Activated naive CD8-positive, alpha-beta T cell (primary cell): ENCODE measurements at regions not wholly inside any gene's neighbourhood (a gene's known extent, or its start where the extent isn't known, plus 50 kb on each side); places are given as distances from the start of the nearest gene placed in this dataset.

Experiments
- H3K27ac Mint-ChIP-seq: one replicate; pipeline ENCODE4 v1.8.0; 2021; ENCODE audit warnings: mixed read lengths
- H3K27me3 Mint-ChIP-seq: one replicate; pipeline ENCODE4 v1.8.0; 2021; ENCODE audit warnings: mixed read lengths
- H3K36me3 Mint-ChIP-seq: one replicate; pipeline ENCODE4 v1.8.0; 2021; ENCODE audit warnings: mixed read lengths
- H3K4me1 Mint-ChIP-seq: one replicate; pipeline ENCODE4 v1.8.0; 2021; ENCODE audit warnings: low read depth, mixed read lengths
- H3K4me3 Mint-ChIP-seq: one replicate; pipeline ENCODE4 v1.8.0; 2021; ENCODE audit warnings: mild to moderate bottlenecking, mixed read lengths
- H3K9me3 Mint-ChIP-seq: one replicate; pipeline ENCODE4 v1.8.0; 2021; ENCODE audit warnings: low read depth, mixed read lengths

DNA sequence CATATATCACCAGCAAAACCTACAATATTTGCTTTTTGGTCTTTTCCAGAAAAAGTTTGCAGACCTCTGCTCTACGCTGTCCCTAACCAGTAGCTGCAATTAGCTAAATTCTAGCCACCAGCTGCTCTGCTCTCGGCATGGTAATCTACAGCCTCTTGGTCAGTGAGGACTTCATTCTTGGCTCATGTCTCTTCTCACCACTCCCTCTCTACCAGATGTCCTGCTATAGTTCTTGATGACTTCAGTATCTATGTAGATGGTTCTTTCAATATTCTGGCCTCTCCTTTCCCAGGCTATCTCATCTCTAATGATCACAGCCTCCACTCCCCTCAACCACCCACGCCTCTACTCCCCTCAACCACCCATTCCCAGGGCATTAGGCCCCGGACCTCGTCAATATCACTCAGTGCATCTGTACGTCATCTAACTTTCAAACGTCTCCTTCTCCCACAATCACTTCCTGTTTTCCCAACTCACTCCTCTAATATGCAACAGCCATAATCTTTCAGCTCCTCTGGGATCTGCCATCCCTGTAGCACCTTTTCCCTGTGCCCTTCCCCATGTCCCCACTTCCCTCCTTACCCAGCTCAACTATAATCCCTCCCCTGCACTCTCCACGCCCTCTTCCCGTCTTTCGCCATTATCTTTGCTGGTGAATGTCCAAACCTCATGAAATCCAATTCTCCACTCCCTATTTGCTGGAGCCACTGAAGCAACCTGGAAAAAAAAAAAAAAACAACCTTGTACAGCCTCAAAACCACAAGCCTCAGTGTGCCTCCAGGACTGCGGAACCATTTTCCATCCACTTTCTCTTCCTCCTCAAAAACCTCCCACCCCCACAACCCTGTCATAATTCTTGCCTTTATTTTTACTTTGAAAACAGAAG, 429.4 kb upstream of the PROK2 start:
- H3K4me3 Mint-ChIP-seq, result no peak overlapping the region
- H3K9me3 Mint-ChIP-seq, result no peaks in the 10 kb centered on the region
- H3K27me3 Mint-ChIP-seq, result peaks cover 4% of the 10 kb centered on the region
- H3K36me3 Mint-ChIP-seq, result no peaks in the 10 kb centered on the region
- H3K27ac Mint-ChIP-seq, result no peak overlapping the region
- peaks cover 3% of the 10 kb centered on the region for H3K4me1 Mint-ChIP-seq

DNA sequence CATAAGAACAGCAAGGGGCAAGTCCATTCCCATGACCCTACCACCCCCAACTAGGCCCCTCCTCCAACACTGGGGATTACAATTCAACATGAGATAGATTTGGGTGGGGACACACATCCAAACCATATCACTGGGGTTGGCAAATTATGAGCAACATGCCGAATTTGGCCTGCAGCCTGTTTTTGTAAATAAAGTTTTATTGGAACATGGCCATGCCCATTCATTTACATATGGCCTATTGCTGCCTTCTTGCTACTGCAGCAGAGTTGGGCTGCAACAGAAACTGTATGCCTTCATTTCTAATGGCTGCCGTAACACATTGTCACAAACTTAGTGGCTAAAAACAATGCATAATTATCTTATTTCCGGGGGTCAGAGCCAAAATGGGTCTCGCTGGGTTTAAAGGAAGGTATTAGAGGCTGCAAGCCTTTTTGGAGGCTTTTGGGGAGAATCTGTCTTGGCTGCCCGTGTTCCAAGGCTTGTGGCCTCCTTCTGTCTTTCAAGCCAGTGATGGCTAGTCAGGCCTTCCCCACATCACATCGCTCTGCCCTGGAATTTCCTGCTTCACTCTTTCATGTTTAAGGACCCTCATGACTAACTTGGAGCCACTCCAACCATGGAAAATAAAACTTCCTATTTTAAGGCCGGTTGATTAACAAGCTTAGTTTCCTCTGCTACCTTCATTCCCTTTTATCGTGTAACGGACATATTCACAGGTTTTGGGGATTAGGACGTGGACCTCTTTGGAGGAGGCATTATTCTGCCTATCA, 428.5 kb upstream of the PROK2 start:
- Mint-ChIP-seq H3K36me3 (no peaks in the 10 kb centered on the region), H3K4me1 (peaks cover 3% of the 10 kb centered on the region), H3K9me3 (no peaks in the 10 kb centered on the region), H3K27me3 (peaks cover 4% of the 10 kb centered on the region), H3K4me3 (no peak overlapping the region), H3K27ac (no peak overlapping the region)

DNA sequence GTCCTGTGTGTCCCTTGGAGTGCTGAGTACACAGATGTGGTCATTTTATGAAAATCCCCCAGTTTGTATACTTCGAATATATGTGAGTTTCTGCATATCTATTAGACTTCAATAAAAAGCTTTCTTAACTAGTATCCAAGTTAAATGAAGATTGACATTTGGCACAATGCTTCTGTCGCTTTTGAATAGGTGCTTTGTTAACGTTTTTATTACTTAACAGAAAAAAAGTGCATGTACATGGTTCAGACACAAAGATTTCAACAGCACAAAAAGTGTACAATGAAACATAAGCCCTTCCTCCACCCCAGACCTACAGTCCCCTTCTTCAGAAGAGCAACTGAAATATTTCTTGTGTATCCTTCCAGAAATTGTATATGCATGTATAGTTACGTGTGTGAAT, 427.4 kb upstream of the PROK2 start:
- Mint-ChIP-seq H3K27me3 (peaks cover 4% of the 10 kb centered on the region), H3K36me3 (no peaks in the 10 kb centered on the region), H3K27ac (no peak overlapping the region), H3K9me3 (no peaks in the 10 kb centered on the region), H3K4me3 (no peak overlapping the region), H3K4me1 (peaks cover 3% of the 10 kb centered on the region)

DNA sequence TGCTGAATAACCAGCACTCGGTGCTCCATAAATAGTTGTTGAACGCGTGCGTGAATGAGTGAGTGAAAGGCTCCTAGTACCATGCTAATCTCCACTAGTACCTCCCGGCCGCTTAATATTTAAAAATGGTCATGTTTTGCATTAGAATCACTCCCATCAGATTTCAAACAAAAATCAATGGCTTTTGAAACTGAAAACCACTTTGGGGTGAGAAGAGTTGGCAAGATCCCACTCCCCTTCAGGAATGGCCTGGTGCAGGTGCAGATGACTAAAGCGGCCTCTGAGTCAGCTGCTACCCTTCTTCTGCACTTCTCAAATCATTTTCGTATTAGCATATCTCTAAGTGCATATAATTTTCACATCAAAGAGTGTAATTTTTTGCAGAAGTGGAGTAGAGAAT, 425.3 kb upstream of the PROK2 start:
- no peaks in the 10 kb centered on the region for H3K9me3 Mint-ChIP-seq
- no peaks in the 10 kb centered on the region for H3K36me3 Mint-ChIP-seq
- H3K27me3 Mint-ChIP-seq, result peaks cover 2% of the 10 kb centered on the region
- H3K4me3 Mint-ChIP-seq, result no peak overlapping the region
- H3K4me1 Mint-ChIP-seq, result peaks cover 3% of the 10 kb centered on the region
- no peak overlapping the region for H3K27ac Mint-ChIP-seq

DNA sequence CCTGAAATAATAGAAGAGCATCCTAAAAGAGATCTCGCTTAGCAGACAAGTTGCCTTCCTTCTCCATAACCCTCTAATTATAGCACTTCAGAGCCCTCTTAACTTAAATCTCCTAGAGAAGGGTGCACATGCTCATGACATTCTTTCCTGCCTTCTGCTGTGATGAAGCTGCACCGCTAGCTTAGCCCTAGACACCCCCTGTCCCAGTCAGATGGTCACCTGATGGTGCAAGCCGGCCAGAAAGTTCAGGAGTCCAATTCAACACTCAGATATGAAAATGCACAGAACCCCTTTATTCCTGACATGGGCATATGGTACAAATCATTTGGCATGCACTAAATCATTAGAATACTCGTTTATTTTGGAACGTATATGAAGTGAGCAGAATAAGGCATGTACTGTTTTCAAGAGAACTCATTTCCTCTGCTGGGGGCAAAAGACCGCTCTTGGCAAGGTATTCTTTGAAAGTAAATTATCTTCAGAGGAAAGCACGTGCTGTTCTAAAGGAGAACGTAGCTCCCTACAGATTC, 420.4 kb upstream of the PROK2 start:
- Mint-ChIP-seq H3K27me3 (peaks cover 6% of the 10 kb centered on the region), H3K4me3 (no peak overlapping the region), H3K9me3 (peaks cover under 1% of the 10 kb centered on the region), H3K36me3 (no peaks in the 10 kb centered on the region), H3K27ac (no peak overlapping the region), H3K4me1 (peaks cover 2% of the 10 kb centered on the region)

DNA sequence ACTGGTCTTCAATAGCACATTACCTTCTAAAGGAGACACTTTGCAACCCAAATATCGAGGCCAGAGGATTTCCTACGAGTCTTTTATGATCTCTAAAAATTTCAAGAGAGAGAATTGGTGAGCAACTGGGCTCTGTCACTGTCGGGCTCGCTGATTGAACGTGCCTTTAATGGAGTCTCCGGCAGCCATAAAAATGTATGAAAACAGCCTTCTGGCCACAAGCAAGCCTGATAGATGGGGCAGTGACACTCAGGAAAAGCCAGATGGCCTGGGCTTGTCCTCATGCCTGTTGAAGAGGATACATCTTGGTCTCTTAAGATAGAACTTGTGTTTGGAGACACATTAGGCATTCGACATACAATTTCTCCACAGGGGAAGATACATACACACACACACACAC, 419.5 kb upstream of the PROK2 start:
- Mint-ChIP-seq H3K36me3 (peaks cover 4% of the 10 kb centered on the region), H3K27ac (no peak overlapping the region), H3K4me1 (no peaks in the 10 kb centered on the region), H3K27me3 (peaks cover 4% of the 10 kb centered on the region), H3K9me3 (peaks cover 6% of the 10 kb centered on the region), H3K4me3 (no peak overlapping the region)

DNA sequence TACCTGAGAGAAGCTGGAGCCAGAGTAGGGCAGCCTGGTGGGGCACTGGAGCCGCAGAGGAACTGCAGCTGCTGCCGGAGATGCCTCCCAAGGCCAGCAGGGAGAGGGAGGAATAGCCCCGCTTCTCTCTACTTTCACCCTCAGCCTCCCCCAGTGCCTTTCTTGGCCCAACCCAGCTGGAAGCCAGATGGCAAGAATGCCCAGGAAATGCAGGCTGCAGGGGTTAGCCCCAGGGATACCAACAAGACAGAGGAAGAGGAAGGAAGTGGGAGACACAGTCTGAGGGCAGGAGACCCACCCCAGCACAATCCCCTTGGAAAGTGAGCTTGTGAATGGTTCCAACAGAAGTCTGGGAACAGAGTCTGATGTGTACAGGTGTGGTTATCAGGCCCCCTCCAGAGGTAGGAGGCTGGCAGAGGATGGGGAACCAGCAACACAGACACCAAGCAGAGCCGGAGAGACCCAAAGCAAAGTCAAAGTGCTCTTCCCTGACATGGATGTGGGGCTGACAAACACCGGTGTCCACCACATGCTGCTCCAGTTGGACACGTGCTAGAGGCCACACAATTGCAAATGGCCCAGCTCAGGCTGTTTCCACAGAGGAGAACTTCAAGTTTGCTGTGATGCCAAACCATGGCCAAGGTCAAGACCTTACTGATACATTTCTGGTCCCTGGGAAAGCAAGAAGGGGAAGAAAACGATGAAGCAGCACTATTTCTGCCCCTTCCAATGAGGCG, 418.8 kb upstream of the PROK2 start:
- no peak overlapping the region for H3K27ac Mint-ChIP-seq
- no peak overlapping the region for H3K4me3 Mint-ChIP-seq
- H3K27me3 Mint-ChIP-seq, result peaks cover 4% of the 10 kb centered on the region
- H3K36me3 Mint-ChIP-seq, result peaks cover 4% of the 10 kb centered on the region
- H3K4me1 Mint-ChIP-seq, result no peaks in the 10 kb centered on the region
- peaks cover 6% of the 10 kb centered on the region for H3K9me3 Mint-ChIP-seq

DNA sequence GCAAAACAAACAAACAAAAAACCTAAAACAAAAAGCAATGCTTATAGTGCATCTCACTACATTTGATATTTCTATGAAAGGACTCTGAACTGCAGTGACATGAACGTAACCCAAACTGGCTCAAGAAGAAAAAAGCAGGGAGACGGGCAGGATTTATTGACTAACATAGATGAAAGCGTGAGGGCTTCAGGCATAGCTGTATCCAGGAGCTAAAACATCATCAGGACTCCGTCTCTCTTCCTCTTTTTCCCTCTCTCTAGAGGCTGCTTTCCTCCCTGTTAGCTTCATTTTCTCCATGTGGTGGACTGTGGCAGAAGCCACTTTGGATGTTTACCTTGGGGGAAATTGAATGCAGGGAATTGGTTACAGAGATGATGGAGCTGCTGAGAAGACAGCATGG, 418.2 kb upstream of the PROK2 start:
- no peaks in the 10 kb centered on the region for H3K4me1 Mint-ChIP-seq
- peaks cover 4% of the 10 kb centered on the region for H3K36me3 Mint-ChIP-seq
- H3K27me3 Mint-ChIP-seq, result peaks cover 4% of the 10 kb centered on the region
- H3K27ac Mint-ChIP-seq, result no peak overlapping the region
- no peak overlapping the region for H3K4me3 Mint-ChIP-seq
- H3K9me3 Mint-ChIP-seq, result peaks cover 6% of the 10 kb centered on the region

DNA sequence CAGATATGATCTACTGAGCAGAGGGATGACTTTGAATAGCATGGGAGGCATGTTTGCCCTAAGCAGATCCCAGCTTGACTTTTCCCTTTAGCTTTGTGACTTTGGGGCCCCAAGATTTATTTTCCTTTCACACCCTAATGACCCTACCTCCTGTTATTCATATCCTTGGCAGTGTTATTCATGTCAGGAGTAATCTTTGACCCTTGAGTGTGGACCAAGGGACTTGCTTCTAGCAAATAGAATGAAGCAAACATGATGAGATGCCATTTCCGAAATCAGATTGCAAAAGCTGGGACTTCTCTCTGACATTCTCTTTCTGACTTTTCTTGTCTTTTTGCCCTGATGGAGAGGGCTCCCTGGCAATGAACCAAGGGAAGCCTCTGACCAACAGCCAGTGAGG, 415.4 kb upstream of the PROK2 start:
- Mint-ChIP-seq H3K36me3 (peaks cover 4% of the 10 kb centered on the region), H3K9me3 (peaks cover 6% of the 10 kb centered on the region), H3K27ac (no peak overlapping the region), H3K4me3 (no peak overlapping the region), H3K4me1 (no peaks in the 10 kb centered on the region), H3K27me3 (peaks cover 4% of the 10 kb centered on the region)

DNA sequence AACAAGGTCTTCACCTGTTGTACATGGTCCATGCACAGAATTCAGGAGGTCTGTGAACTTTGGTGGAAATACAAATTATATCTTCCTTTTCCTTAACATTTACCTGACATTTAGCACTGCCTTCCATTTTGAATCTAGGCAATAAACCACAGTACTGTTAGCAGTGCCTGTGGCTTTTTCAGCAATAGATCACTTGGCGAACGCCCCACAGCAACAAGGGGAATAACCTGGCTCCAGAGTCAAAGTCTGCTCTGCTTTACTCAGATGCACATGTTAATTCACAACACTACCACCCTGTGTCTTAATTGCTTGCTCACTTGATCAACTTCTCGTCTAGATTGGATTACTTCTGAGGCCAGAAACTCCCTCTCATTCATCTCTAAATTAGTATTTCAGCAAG, 414.6 kb upstream of the PROK2 start:
- no peaks in the 10 kb centered on the region for H3K4me1 Mint-ChIP-seq

DNA sequence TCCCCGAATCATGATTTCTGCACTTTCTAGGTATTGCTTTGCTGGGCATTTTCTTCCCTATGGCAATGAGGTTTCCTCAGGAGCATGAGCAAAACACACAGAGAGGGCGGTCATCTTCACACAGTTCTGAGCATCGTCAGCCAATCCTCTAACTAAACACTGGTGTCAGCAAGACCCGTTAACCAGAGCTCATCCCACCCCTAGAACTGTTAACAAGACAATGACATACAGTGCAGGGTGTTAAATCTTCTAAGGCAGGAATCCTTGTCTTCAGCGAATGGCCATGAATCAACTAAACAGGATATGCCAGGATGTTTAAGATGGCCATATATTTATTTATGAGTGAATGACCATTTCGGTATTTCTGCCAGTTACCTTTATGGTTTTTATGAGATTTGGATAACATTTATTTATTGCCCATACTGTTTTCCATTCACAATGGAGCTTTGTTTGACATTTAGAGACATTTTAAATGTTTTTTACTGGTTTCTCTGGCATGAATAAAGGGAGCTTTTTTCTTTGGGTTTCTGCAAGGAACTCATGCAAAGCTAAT, 411.5 kb upstream of the PROK2 start:
- peaks cover 16% of the 10 kb centered on the region for H3K9me3 Mint-ChIP-seq
- H3K4me1 Mint-ChIP-seq, result no peaks in the 10 kb centered on the region
- H3K36me3 Mint-ChIP-seq, result peaks cover 4% of the 10 kb centered on the region
- no peak overlapping the region for H3K27ac Mint-ChIP-seq
- H3K4me3 Mint-ChIP-seq, result no peak overlapping the region
- H3K27me3 Mint-ChIP-seq, result no peaks in the 10 kb centered on the region

More for the DNA sequence above, 414.6 kb upstream of the PROK2 start:
- Mint-ChIP-seq H3K9me3 (peaks cover 6% of the 10 kb centered on the region), H3K27ac (no peak overlapping the region), H3K27me3 (peaks cover 4% of the 10 kb centered on the region), H3K36me3 (peaks cover 4% of the 10 kb centered on the region), H3K4me3 (no peak overlapping the region)

DNA sequence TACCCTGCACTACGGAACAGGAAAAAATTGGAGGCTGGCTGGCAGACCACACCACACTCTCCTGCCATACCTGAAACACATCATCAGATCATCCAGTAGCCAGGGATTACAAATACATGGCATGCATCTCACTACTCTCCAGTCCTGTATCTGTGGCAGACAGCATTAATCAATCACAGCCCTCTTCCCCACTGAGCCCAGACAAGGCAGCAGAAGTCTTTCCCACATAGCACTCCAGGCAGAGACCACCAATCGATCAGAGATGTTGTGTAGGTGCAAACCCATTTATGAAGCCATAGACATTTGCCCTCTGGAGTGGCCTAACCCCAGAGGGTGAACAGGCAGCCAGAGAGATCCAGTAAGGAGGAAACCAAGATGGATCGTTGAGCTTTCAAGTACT, 410.9 kb upstream of the PROK2 start:
- H3K4me1 Mint-ChIP-seq, result no peaks in the 10 kb centered on the region

DNA sequence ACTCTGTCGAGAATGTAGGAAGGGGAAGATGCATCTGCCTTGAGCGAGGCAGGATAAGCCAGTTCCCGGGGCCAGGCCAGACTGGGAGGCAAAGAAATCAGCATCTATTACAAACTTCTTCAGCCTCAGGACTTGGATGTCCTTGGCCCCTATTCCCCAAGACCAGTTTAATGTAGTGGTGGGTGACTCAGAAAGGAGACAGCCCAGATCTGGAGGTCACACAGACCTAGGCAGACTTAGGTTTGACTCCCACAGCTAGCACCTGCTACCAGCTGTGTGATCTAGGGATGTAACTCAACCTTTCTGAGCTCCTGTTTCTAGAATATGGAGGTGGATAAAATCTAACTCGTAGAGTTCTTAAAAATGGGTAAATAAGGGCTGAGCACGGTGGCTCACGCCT, 409.5 kb upstream of the PROK2 start:
- Mint-ChIP-seq H3K9me3 (peaks cover 9% of the 10 kb centered on the region), H3K27ac (no peak overlapping the region), H3K36me3 (no peaks in the 10 kb centered on the region), H3K4me3 (no peak overlapping the region), H3K4me1 (no peaks in the 10 kb centered on the region), H3K27me3 (no peaks in the 10 kb centered on the region)

More for the DNA sequence above, 410.9 kb upstream of the PROK2 start:
- Mint-ChIP-seq H3K36me3 (peaks cover 4% of the 10 kb centered on the region), H3K4me3 (no peak overlapping the region), H3K9me3 (peaks cover 16% of the 10 kb centered on the region), H3K27me3 (no peaks in the 10 kb centered on the region), H3K27ac (no peak overlapping the region)

DNA sequence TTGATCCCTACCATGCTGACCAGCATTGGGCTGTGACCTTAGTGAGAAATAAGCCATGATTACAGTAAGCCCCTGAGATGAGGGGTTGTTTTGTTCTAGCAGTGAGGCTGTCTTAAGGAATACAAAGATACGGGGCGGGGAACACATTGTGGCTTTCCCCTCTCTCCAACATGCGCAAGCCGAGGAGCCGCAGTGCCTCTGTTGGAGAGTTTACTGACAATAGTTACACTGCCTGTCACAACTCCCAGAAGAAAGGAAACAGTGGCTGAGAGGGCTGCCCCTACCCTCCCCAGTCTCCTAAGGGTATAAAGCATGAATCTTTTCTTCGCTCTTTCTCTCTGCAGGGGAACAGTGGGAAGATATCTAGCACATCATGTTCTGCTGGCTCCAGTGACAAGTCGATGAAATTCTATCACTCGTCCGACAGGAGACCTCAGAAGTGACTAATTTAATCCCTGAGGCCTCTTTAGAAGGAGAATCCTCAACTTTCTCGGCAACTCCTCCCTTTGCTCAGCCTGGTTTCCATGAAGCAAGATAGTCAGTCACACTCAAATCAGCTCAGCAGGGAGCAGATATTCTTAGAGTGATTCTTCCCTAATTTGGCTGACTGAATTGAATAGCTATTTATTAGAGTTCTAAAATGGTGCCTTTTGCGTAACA, 409.0 kb upstream of the PROK2 start:
- H3K36me3 Mint-ChIP-seq, result no peaks in the 10 kb centered on the region
- H3K27ac Mint-ChIP-seq, result no peak overlapping the region
- peaks cover 9% of the 10 kb centered on the region for H3K9me3 Mint-ChIP-seq
- H3K27me3 Mint-ChIP-seq, result no peaks in the 10 kb centered on the region
- H3K4me1 Mint-ChIP-seq, result no peaks in the 10 kb centered on the region
- H3K4me3 Mint-ChIP-seq, result no peak overlapping the region
